ENCODE measurements at regions not wholly inside any gene's neighbourhood (a gene's known extent, or its start where the extent isn't known, plus 50 kb on each side); places are given as distances from the start of the nearest gene placed in this dataset.

DNA sequence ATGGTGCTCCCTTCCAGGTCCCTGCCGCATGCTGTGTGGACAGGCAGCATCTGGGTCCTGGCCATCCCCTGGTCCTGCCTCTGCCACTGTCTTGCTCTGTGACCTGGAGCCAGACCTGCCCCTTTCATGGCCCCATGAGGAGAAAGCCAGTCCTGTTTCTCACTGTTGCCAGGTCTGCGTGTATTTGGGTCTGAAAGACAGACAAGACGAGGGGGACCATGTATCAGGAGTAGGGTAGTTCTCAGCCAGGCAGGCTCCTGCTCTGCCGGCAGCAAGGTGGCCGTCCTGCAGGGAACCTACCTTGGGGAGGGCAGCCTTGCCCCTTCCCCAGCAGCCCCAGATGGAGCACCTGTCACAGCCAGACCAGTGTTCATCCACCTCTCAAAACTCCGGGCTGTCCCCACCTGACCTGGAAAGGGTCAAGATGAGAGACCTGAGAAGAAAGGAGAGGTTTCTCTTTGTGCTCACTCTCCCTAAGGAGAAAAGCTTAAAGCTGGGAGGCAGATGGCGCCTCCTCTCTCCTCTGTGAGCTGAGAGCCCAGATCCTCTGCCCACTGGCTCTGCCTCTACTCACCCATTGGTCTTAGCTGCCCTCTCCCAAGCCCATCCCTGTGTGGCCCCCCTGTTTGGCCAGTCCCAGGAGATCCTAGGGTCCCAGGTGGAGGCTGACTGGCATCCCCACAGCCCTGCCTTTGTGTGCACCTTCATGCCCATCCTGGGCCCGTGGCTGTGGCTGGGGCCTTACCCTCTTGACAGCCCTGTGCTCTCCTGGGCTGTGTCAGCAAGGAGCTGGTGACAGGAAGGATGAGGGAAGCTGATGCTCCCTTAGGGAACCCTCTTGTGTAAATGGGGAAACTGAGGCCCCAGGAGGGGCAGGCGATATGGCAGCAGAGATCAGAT lies 116.1 kb upstream of the PCBD1 start:
- no peak for TF ChIP-seq CTCF (IDR thresholded peaks at IDR 0.05; ENCODE audit: borderline replicate concordance, control extremely low read depth, extremely low read depth, insufficient read depth, missing control alignments)
- in situ Hi-C loops (cut with MboI; ENCODE audit: low sequenced_read_pairs, unreplicated experiment) = no loop called here
- no peak for DNase-seq (ENCODE audit: low spot score)

- DNase-seq (ENCODE audit: low spot score) = no peak
- TF ChIP-seq CTCF (IDR thresholded peaks at IDR 0.05; ENCODE audit: borderline replicate concordance, control extremely low read depth, extremely low read depth, insufficient read depth, missing control alignments) = no peak
- in situ Hi-C loops (cut with MboI; ENCODE audit: low sequenced_read_pairs, unreplicated experiment) = no loop called here
These were observed 117.3 kb upstream of the PCBD1 start for GRCh38 chr10:71005337-71006305.

DNA sequence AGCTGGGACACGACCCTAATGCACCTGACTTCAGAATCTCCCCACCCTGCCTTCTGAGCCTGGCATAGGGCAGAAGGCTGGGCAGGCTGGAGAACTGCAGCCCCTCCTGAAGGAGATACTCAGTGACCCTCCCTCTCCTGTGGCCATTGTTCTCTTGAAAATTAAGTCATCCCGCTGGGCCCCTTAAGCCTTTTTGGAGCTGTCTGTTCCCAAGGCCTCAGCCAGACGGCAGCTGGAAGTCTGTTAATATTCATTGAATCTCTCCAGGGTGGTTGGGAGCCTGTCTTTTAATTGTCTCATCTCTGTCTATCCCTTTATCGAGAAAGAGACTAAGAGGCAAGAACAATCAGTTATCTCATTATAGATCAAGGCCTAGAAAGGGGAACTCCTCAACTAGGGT lies 118.1 kb upstream of the PCBD1 start:
- no peak for TF ChIP-seq CTCF (IDR thresholded peaks at IDR 0.05; ENCODE audit: borderline replicate concordance, control extremely low read depth, extremely low read depth, insufficient read depth, missing control alignments)
- DNase-seq (ENCODE audit: low spot score) = no peak
- in situ Hi-C loops (cut with MboI; ENCODE audit: low sequenced_read_pairs, unreplicated experiment) = no loop called here

DNA sequence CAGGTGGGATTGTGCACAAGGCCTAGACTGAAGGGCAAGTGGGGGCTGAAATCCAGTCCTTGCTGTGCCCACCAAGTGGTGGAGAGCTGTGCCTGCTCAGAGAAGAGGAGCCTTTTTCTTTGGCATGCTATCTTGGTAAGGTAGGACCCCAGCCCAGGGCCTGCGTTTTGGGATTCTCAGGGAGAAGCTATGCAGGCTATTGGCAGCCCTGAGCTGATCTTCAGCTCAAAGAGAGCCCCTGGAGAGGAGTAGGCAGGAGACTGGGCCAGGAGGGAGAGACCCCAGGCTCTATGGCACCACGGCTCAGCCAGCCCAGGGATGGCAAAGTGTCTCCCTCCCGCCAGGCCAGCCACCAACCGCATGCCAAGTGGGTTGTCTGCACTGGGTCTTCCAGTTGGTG lies 119.2 kb upstream of the PCBD1 start:
- no peak for DNase-seq (ENCODE audit: low spot score)
- in situ Hi-C loops (cut with MboI; ENCODE audit: low sequenced_read_pairs, unreplicated experiment) = no loop called here
- TF ChIP-seq CTCF (IDR thresholded peaks at IDR 0.05; ENCODE audit: borderline replicate concordance, control extremely low read depth, extremely low read depth, insufficient read depth, missing control alignments) = no peak

DNA sequence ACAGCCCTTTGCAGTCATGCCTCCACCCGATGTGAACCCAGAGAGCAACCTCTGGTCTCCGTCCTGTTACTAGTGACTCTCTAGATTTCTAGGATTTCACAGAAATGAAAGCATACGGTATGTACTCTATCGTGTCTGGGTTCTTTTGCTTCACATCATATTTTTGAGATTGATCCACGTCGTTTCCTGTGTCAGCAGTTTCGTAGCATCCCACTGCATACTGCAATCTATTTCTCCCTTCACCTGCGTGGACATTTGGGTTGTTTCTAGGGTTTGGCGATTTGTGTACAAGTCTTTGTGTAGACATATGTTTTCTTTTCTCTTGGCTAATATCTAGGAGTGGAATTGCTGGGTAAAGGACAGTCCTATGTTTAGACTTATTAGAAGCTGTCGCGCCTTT lies 119.8 kb upstream of the PCBD1 start:
- TF ChIP-seq CTCF (IDR thresholded peaks at IDR 0.05; ENCODE audit: borderline replicate concordance, control extremely low read depth, extremely low read depth, insufficient read depth, missing control alignments) = no peak
- no peak for DNase-seq (ENCODE audit: low spot score)
- in situ Hi-C loops (cut with MboI; ENCODE audit: low sequenced_read_pairs, unreplicated experiment) = no loop called here

- no peak for DNase-seq (ENCODE audit: low spot score)
- TF ChIP-seq CTCF (IDR thresholded peaks at IDR 0.05; ENCODE audit: borderline replicate concordance, control extremely low read depth, extremely low read depth, insufficient read depth, missing control alignments) = no peak
- in situ Hi-C loops (cut with MboI; ENCODE audit: low sequenced_read_pairs, unreplicated experiment) = no loop called here
These were observed 120.8 kb upstream of the PCBD1 start for GRCh38 chr10:71009126-71009525.

Measured in GM13976 (cell line).